ENCODE measurements at regions not wholly inside any gene's neighbourhood (a gene's known extent, or its start where the extent isn't known, plus 50 kb on each side); places are given as distances from the start of the nearest gene placed in this dataset.

DNA sequence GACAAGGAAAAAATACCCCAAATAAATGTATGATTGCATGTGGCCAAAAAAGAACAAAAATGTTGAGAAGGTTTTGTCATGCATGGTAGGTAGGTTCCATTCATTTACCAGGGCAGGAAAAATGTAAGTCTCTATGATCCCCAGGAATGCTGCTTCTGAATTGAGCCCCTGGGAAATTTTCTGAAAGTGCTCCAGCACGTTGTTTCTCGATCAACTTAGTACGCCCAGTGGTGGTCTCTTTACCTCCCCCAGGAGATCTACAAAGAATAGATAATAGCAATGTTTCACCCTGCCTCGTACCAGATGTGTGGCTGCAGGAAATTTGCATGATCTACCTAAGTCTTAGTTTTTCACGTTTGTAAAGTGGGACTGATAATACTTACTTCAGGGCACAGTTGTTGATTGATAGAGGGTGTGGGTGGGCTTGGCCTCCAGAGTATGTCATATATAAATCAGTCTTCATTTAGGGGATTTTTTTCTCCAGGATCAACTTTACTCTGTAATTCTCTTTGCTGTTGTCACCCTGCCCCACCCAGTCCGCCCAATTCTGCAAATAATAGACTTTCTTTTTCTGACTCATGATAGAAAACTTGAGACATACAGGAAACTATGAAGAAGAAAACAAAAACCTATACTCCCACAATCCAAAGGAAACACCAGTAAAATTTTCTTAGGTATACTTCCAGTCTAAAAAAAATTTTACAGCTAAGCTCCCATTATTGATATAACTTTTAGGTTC, 462.0 kb upstream of the RUNX1 start:
- TF ChIP-seq EZH2 (IDR thresholded peaks at IDR 0.05; ENCODE audit: insufficient read depth, poor library complexity, severe bottlenecking) (no peak), EZH2phosphoT487 (IDR thresholded peaks at IDR 0.05; ENCODE audit: insufficient read depth, low read depth) (no peak)
- H3K27ac ChIP-seq, result peak overlapping the region; percentile 85
- WGBS, 2 experiments (ENCODE audit: low coverage in 1 of 2, low lambda C conversion rate in 2 of 2, missing lambda C conversion rate in 2 of 2), result 70 to 71% methylated on average over 6 of the region's 6 CpGs

DNA sequence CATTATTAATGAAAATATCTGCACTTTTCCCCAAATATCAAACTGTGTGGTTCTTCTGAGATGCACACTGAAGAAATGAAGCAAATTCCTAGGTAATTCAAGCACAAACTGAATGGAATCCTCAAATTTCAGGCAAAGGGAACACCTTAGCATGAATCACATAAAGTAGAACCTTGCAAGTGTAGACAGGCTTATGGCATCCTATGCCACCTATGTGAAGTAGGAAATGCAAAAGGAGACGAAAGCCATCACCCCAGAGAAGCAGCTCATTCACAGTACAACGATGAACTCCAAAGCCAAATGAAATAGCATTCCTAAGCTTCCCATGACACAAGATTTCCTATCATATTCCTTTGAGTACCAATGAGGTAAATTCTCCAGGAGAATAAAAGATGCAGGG, 461.2 kb upstream of the RUNX1 start:
- no peak overlapping the region for H3K4me3 ChIP-seq
- H3K9me3 ChIP-seq (ENCODE audit: low read depth), result no peaks in the 10 kb centered on the region
- no peaks in the 10 kb centered on the region; the same call in 1 of the 2 replicates for H3K9me2 ChIP-seq (ENCODE audit: insufficient read depth)
- in situ Hi-C loops (cut with MboI), result no loop called here
- no peak overlapping the region for H3K9ac ChIP-seq
- H3K79me2 ChIP-seq (ENCODE audit: insufficient read depth), result no peaks in the 10 kb centered on the region
- H3F3A ChIP-seq (ENCODE audit: insufficient read depth), result peaks cover 12% of the 10 kb centered on the region
- H3K27ac ChIP-seq, result no peak overlapping the region
- H4K20me1 ChIP-seq (ENCODE audit: insufficient read depth), result no peaks in the 10 kb centered on the region
- no peaks in the 10 kb centered on the region for H3K27me3 ChIP-seq (replicated peaks; ENCODE audit: insufficient read depth)
- WGBS, 2 experiments (ENCODE audit: low coverage in 1 of 2, low lambda C conversion rate in 2 of 2, missing lambda C conversion rate in 2 of 2), result 97 to 100% methylated on average over 2 of the region's 2 CpGs
- no peaks in the 10 kb centered on the region for H3K36me3 ChIP-seq (ENCODE audit: low read depth)
- no peak overlapping the region for H3K4me2 ChIP-seq (ENCODE audit: unreplicated experiment)
- H3K4me1 ChIP-seq (ENCODE audit: insufficient read depth), result peaks cover 39% of the 10 kb centered on the region
- DNase-seq, result no peak
- no peak for TF ChIP-seq EZH2phosphoT487 (IDR thresholded peaks at IDR 0.05; ENCODE audit: insufficient read depth, low read depth)
- H2AFZ ChIP-seq, result no peak overlapping the region

More for the DNA sequence above, 462.0 kb upstream of the RUNX1 start:
- Histone ChIP-seq H3K4me1 (ENCODE audit: insufficient read depth) (peaks cover 39% of the 10 kb centered on the region), H3K4me2 (ENCODE audit: unreplicated experiment) (peak overlapping the region; percentile 73), H3K27me3 (replicated peaks; ENCODE audit: insufficient read depth) (no peaks in the 10 kb centered on the region), H3K9me3 (ENCODE audit: low read depth) (no peaks in the 10 kb centered on the region), H4K20me1 (ENCODE audit: insufficient read depth) (no peaks in the 10 kb centered on the region), H2AFZ (no peak overlapping the region), H3K36me3 (ENCODE audit: low read depth) (no peaks in the 10 kb centered on the region), H3K79me2 (ENCODE audit: insufficient read depth) (no peaks in the 10 kb centered on the region), H3F3A (ENCODE audit: insufficient read depth) (peaks cover 12% of the 10 kb centered on the region), H3K9ac (peak overlapping the region; percentile 57), H3K9me2 (ENCODE audit: insufficient read depth) (no peaks in the 10 kb centered on the region; the same call in 1 of the 2 replicates), H3K4me3 (peak overlapping the region; percentile 13; the same call in 1 of the 2 replicates)
- peak; percentile 71 for DNase-seq
- in situ Hi-C loops (cut with MboI), result no loop called here

DNA sequence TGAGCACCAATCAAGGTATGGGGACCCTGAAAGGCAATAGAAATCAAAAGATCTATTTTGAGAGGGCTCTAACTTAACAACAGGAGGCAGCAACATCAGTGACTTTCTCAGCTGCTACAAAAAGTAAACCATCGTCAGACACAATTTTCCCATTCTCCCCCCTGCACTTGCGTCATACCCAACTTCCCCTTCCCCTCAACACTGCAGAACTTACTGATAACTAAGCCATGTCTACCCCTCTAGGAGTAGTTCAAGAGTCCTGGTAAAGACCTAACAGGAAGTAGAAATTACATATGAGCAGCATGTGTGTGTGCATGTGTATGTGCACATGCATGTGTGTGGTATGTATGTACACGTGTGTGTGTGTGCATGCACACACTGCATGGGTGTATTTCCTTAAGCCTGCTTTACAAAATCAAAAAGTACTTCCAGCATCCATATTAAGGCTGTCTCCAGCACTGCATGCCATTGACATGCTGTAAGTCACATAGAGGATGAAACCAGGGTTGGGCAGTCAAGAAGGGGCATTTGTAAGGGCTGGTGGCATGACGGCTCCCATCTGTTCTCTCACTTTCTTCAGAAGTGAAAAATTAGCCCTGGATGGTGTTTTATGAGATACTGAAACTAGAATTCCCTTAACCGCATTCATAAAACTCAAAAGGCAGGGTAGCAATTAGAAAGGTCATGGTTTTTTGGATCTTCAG, 460.1 kb upstream of the RUNX1 start:
- 91 to 94% methylated on average over 5 of the region's 5 CpGs for WGBS, 2 experiments (ENCODE audit: low coverage in 1 of 2, low lambda C conversion rate in 2 of 2, missing lambda C conversion rate in 2 of 2)
- Histone ChIP-seq H2AFZ (no peak overlapping the region), H3K79me2 (ENCODE audit: insufficient read depth) (no peaks in the 10 kb centered on the region), H3K27ac (0 out of 2 replicates have a peak overlapping the region, but pooled peaks have one; percentile 3), H3K9me3 (ENCODE audit: low read depth) (no peaks in the 10 kb centered on the region), H3K4me1 (ENCODE audit: insufficient read depth) (peaks cover 41% of the 10 kb centered on the region), H3K9me2 (ENCODE audit: insufficient read depth) (no peaks in the 10 kb centered on the region), H3K4me3 (no peak overlapping the region), H3K27me3 (replicated peaks; ENCODE audit: insufficient read depth) (no peaks in the 10 kb centered on the region), H3K9ac (no peak overlapping the region), H4K20me1 (ENCODE audit: insufficient read depth) (no peaks in the 10 kb centered on the region), H3K36me3 (ENCODE audit: low read depth) (no peaks in the 10 kb centered on the region), H3F3A (ENCODE audit: insufficient read depth) (peaks cover 12% of the 10 kb centered on the region), H3K4me2 (ENCODE audit: unreplicated experiment) (no peak overlapping the region)
- TF ChIP-seq EZH2phosphoT487 (IDR thresholded peaks at IDR 0.05; ENCODE audit: insufficient read depth, low read depth), result no peak
- no peak for TF ChIP-seq EZH2 (IDR thresholded peaks at IDR 0.05; ENCODE audit: insufficient read depth, poor library complexity, severe bottlenecking)
- peak; percentile 23 for DNase-seq
- in situ Hi-C loops (cut with MboI), result no loop called here

DNA sequence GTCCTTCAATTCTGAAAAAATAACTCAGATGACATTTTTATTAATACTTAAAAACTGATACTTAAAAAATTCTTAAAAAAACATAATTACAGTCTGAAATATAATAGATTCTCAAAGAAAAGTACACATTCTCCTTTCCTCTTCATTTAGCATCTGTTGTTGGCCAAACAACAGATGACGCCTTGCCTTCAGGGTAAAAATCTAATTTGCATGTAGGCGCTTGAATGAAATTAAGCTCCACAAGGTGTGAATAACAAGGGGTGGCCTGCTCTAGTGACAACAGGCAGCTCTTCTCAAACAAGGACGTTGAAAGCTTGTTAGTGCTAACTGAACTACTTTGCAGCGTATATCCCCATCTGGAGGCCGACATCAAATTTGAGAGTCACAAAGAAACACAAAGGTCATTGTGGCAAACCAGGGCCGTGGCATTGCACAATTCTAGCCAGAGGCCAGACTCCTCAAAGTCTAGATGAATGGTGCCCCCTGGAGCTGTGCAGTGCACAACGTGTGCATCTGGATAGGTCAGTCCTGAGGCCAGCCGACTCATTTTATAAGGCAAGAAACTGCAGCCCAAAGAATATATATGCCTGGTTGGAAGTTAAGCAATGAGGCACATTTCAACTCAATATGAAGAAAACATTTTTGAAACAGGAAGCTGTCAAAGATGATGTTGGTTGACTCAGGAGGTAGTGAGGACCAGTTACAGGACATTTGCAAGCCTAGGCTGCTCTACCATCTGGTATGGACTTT, 459.2 kb upstream of the RUNX1 start:
- H3K9me2 ChIP-seq (ENCODE audit: insufficient read depth), result no peaks in the 10 kb centered on the region
- H3K27me3 ChIP-seq (replicated peaks; ENCODE audit: insufficient read depth), result no peaks in the 10 kb centered on the region
- H3K4me1 ChIP-seq (ENCODE audit: insufficient read depth), result peaks cover 47% of the 10 kb centered on the region
- 44 to 45% methylated on average over 8 of the region's 8 CpGs for WGBS, 2 experiments (ENCODE audit: low coverage in 1 of 2, low lambda C conversion rate in 2 of 2, missing lambda C conversion rate in 2 of 2)
- H3F3A ChIP-seq (ENCODE audit: insufficient read depth), result peaks cover 12% of the 10 kb centered on the region
- no peaks in the 10 kb centered on the region for H3K79me2 ChIP-seq (ENCODE audit: insufficient read depth)
- H3K4me3 ChIP-seq, result no peak overlapping the region
- TF ChIP-seq EZH2 (IDR thresholded peaks at IDR 0.05; ENCODE audit: insufficient read depth, poor library complexity, severe bottlenecking) (no peak), EZH2phosphoT487 (IDR thresholded peaks at IDR 0.05; ENCODE audit: insufficient read depth, low read depth) (no peak)
- no peak overlapping the region for H3K9ac ChIP-seq
- DNase-seq, result peak; percentile 83
- H3K9me3 ChIP-seq (ENCODE audit: low read depth), result no peaks in the 10 kb centered on the region
- H3K36me3 ChIP-seq (ENCODE audit: low read depth), result no peaks in the 10 kb centered on the region
- H3K4me2 ChIP-seq (ENCODE audit: unreplicated experiment), result no peak overlapping the region
- H4K20me1 ChIP-seq (ENCODE audit: insufficient read depth), result no peaks in the 10 kb centered on the region
- H2AFZ ChIP-seq, result no peak overlapping the region
- in situ Hi-C loops (cut with MboI), result no loop called here
- H3K27ac ChIP-seq, result 0 out of 2 replicates have a peak overlapping the region, but pooled peaks have one; percentile 3
